ENCODE measurements at regions not wholly inside any gene's neighbourhood (a gene's known extent, or its start where the extent isn't known, plus 50 kb on each side); places are given as distances from the start of the nearest gene placed in this dataset.

DNA sequence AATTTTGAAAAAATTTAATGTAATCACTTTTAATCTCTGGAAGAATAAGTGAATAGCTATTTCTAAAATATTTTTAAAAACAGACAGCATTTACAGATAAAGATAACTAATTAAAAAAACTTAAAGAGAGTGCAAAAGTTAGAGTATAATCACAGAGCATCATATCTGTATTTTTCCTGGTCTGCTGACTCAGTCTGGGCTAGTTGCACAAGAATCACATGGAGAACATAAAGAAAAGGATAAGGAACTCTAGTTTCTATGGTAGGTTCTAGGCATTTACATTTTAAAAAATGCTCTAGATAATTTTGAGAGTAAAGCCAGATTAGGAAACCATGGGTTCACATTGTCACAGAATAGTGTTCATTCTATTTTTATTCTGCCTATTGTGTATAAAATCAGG, 347.4 kb downstream of the PSAT1 start:
- TF ChIP-seq, protein P1, sequence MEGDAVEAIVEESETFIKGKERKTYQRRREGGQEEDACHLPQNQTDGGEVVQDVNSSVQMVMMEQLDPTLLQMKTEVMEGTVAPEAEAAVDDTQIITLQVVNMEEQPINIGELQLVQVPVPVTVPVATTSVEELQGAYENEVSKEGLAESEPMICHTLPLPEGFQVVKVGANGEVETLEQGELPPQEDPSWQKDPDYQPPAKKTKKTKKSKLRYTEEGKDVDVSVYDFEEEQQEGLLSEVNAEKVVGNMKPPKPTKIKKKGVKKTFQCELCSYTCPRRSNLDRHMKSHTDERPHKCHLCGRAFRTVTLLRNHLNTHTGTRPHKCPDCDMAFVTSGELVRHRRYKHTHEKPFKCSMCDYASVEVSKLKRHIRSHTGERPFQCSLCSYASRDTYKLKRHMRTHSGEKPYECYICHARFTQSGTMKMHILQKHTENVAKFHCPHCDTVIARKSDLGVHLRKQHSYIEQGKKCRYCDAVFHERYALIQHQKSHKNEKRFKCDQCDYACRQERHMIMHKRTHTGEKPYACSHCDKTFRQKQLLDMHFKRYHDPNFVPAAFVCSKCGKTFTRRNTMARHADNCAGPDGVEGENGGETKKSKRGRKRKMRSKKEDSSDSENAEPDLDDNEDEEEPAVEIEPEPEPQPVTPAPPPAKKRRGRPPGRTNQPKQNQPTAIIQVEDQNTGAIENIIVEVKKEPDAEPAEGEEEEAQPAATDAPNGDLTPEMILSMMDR (IDR thresholded peaks at IDR 0.05) = no peak
- no peak for TF ChIP-seq POLR2A (IDR thresholded peaks at IDR 0.05)
- intact Hi-C loops (cut with DNase I; ENCODE audit: low total_unique reads) = no loop called here
- H3K4me3 ChIP-seq (ENCODE audit: low read depth, poor library complexity, severe bottlenecking) = no peak overlapping the region
- DNase-seq (ENCODE audit: low spot score in 2 of 2) = no peak

GRCh38 chr9:78654324-78654723, 357.4 kb downstream of the PSAT1 start:
- no peak overlapping the region for H3K4me3 ChIP-seq (ENCODE audit: low read depth, poor library complexity, severe bottlenecking)
- intact Hi-C loops (cut with DNase I; ENCODE audit: low total_unique reads) = no loop called here
- DNase-seq (ENCODE audit: low spot score in 2 of 2) = no peak
- TF ChIP-seq, protein P1 (IDR thresholded peaks at IDR 0.05) = no peak
- TF ChIP-seq POLR2A (IDR thresholded peaks at IDR 0.05) = no peak
- 55 to 71% methylated on average over 1 of the region's 1 CpG for WGBS, 2 donors

- 81 to 85% methylated on average over 3 of the region's 3 CpGs for WGBS, 2 donors
- DNase-seq (ENCODE audit: low spot score in 2 of 2) = no peak
- TF ChIP-seq, protein P1 (IDR thresholded peaks at IDR 0.05) = no peak
- TF ChIP-seq POLR2A (IDR thresholded peaks at IDR 0.05) = no peak
- H3K4me3 ChIP-seq (ENCODE audit: low read depth, poor library complexity, severe bottlenecking) = no peak overlapping the region
- intact Hi-C loops (cut with DNase I; ENCODE audit: low total_unique reads) = no loop called here
These were observed 366.4 kb downstream of the PSAT1 start for GRCh38 chr9:78663369-78663768.

DNA sequence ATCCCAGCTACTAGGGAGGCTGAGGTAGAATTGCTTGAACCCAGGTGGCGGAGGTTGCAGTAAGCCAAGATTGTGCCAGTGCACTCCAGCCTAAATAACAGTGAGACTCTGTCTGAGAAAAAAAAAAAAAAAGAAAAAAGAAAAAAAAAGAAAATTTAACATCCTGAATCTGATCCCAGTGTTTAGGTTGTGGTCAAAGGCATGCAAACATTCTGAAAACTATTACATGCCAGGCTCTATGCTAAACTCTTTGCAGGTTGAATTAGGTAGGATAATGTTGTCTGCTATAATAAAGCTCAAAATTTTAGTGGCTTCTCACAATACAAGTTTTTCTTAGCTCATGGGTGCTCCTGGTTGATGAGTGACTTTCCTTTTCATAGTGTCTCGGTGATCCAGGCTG, 367.4 kb downstream of the PSAT1 start:
- no peak for DNase-seq (ENCODE audit: low spot score in 2 of 2)
- H3K4me3 ChIP-seq (ENCODE audit: low read depth, poor library complexity, severe bottlenecking) = no peak overlapping the region
- WGBS, 2 donors = 85 to 93% methylated on average over 2 of the region's 2 CpGs
- intact Hi-C loops (cut with DNase I; ENCODE audit: low total_unique reads) = no loop called here
- no peak for TF ChIP-seq POLR2A (IDR thresholded peaks at IDR 0.05)
- TF ChIP-seq, protein P1 (IDR thresholded peaks at IDR 0.05) = no peak

DNA sequence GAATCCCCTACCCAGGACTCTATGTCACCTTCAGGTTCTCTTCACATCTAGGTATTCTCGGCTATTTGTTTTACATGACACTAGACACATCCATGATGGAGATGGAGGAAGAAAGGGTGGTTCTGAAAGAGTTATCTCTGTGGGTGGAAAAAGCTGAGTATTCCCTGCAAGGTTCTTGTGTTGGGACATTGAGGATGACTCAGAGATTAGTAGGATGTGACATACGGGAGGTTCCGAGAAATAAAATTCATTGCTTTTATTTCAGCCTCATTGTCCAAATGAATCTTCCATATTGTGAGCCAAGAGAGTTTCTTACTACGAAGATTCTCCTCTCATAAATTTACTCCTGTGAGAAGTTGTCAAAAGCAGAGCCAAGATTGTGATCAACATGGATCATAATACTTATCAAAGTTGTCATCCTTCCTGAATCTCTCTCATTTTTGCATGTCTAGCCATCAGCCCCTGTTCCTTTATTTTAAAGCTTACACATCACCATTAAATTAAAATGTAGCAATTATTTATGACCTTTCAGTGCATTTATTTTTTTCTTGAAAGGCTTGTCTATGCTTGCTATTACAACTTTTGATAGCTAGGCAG, 370.0 kb downstream of the PSAT1 start:
- intact Hi-C loops (cut with DNase I; ENCODE audit: low total_unique reads) = no loop called here
- WGBS, 2 donors = 36 to 49% methylated on average over 4 of the region's 4 CpGs
- TF ChIP-seq POLR2A (IDR thresholded peaks at IDR 0.05) = no peak
- TF ChIP-seq, protein P1 (IDR thresholded peaks at IDR 0.05) = no peak
- DNase-seq (ENCODE audit: low spot score in 2 of 2) = no peak
- H3K4me3 ChIP-seq (ENCODE audit: low read depth, poor library complexity, severe bottlenecking) = no peak overlapping the region

DNA sequence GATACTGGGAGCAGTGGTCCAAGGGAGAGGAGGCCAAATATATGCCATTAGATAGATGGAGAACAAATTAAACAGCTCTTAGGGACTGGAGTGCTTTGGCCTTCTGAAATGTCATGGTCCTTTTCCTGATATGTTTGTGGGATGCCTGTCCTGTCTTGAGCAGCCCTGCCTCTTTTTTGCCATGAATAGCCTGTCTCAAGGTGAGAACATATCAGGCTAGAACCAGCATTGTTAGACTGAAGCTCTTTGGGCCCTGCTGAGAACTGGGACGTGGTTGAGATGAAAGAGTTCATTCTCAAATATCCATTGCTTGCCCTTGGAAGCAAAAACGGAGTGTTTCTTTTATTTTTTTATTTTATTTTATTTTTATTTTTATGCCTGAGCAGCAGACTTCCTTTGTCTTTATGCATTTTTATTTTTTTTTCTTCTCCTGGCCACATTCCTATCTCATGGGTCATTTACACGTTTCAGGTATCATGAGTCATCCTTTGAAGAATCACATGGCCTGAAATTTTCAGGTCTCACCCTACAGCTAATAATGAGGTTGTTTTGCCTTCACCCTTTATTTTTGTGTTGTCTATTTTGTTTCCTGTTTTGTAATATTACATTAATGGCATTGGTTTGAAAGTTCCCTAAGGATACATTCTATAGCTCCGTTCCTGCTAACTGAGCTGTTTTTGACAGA, 371.4 kb downstream of the PSAT1 start:
- TF ChIP-seq, protein P1 (IDR thresholded peaks at IDR 0.05) = no peak
- no peak for TF ChIP-seq POLR2A (IDR thresholded peaks at IDR 0.05)
- intact Hi-C loops (cut with DNase I; ENCODE audit: low total_unique reads) = no loop called here
- no peak overlapping the region for H3K4me3 ChIP-seq (ENCODE audit: low read depth, poor library complexity, severe bottlenecking)
- no peak for DNase-seq (ENCODE audit: low spot score in 2 of 2)
- WGBS, 2 donors = 57 to 66% methylated on average over 4 of the region's 4 CpGs
